ENCODE measurements at regions not wholly inside any gene's neighbourhood (a gene's known extent, or its start where the extent isn't known, plus 50 kb on each side); places are given as distances from the start of the nearest gene placed in this dataset.

DNA sequence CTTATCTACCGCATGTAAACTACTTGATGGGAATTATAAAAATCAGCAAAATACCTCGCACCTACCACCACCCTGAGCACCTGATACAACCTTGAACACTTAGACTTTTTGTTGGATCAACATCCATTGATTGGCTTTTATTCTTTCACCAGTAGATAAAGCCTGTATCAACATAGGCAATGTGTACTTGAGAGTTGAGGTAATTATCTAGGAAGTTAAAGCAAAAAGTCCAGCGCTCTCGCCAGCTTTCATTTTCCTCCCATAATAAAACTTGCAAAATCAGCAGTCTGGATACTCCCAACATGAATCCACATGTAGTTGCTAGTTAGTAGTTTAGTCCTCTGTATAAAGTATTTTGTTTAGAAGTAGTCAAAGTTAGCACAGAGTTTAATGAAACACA is 132.0 kb upstream of the PRDM1 start:
- DNase-seq = no peak

- DNase-seq = no peak
These were observed 133.1 kb upstream of the PRDM1 start for GRCh38 chr6:105952772-105953690.

- DNase-seq = no peak
These were observed 133.8 kb upstream of the PRDM1 start for GRCh38 chr6:105952326-105952725.

GRCh38 chr6:105951322-105951721 is 134.8 kb upstream of the PRDM1 start:
- no peak for DNase-seq

DNA sequence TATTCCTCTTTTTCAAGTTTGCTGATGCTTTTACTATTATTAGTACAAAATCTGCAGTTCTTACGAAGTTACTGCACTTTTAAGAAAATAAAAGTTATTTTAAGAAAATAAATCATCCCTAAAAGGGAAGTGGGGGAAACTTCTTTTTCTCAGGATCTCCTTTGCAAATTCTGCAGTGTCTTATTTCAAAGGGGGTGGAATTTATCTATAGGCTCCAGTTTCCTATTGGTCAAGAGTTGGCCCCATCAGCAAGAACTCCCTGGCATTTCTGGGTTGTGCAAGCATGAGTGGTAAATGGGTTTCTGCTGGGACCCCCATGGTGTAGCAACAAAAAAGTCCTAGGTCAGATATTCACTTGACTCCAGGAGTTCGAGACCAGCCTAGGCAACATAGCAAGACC is 136.3 kb upstream of the PRDM1 start:
- no peak for DNase-seq

DNA sequence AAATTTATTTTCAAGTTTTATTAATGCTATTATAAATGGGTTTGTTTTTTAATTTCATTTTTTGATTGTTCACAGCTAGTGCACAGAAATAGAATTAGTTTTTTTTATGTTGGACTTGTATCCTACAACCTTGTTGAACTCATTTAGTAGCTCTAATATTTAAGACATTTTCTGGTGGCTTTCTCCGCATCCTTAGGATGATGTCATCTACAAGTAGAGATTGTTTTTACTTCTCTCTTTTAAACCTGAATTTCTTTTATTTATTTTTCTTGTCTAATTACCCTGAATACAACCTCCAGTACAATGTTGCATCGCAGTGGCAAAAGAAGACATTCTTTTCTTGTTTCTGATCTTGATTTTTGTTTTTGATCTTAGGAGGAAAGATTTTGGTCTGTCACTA is 142.6 kb upstream of the PRDM1 start:
- no peak for DNase-seq

DNA sequence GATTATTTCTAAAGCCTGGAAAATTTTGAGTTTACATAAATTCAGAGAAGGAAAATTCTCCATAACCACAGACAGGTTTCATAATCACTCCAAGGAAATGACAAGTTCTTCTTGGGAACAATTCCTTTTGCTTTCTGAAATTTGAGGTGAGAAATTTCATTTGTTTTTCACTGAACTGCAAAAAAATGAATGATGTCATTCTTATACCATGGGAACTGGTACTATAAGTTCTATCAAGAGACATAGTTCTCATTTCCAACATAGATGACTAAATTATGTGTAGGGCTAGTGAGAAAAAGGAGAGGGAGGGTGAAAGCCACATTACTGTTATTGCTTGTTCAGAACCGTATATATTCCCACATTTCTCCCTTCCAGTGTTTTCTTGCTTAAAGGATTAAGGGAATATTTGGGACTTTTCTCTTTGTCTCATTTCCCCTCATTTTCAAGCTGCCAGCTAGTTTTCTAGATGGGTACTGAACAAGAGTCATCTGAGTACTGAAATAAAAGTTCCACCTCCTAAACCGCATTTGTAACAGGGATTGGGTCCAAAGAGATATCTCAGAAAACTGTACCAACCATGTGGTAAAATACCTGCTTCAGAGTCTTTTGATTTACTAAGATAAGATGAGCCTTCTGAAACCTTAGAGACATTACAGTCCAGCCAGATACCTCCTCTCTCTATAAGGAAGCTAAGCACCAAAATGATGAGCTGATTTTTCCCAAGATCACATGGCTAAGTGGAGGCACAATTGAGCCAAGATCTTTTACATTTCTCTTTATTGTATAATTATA is 144.3 kb upstream of the PRDM1 start:
- DNase-seq = no peak

GRCh38 chr6:105940990-105941389 is 145.1 kb upstream of the PRDM1 start:
- DNase-seq = no peak

DNA sequence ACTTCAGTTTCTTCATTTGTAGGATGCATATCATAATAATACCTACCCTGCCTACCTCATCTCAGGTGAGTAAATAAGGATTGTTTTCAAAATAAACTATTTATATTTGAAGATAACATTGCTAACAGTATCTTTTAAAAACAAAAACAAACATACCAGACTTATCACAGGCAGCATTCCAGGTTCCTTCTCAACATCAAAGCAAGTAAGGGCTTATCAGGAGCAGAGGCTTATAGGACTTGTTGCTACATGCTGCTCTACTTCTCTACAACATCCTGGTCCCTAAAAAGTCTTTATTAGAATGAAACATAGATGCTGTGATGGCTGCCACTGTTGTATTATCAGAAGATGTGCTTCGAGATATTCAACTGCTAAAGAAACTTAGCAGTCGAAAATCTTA is 149.2 kb upstream of the PRDM1 start:
- no peak for DNase-seq

DNA sequence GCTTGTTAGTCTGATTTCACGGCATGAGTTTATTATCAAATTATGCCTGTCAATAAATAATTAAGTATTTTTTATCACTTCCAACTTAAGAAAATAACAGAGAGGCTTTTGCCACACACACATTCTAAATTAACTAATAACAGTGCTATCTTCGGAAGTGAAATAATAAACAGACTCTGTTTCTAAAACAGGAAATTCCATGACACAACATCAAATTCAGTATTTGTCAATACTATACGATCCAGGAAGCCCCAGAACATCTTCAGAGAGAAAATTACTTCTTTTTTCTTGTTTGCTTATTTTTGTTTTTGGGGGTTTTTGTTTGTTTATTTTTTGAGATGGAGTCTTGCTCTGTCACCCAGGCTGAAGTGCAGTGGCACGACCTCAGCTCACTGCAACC is 150.7 kb upstream of the PRDM1 start:
- DNase-seq = no peak

DNA sequence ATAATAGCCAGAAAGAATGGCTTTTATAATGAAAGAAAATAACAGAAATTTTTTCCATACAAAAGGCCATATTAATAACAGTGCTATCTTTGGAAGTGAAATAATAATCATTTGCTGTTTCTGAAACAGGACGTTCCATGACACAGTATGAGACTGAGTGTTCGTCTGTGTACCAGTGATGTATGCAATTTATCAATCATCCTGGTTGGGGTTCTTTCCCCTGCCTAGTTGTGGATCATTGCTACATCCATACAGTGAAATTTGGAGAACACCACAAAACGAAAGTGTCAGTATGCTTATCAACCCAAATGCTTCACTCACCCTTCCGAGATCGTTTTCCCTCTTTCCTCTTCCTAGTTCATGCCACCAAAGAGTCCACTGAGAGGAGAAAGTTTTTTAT is 151.4 kb upstream of the PRDM1 start:
- DNase-seq = no peak

GRCh38 chr6:105932440-105932839 is 153.7 kb upstream of the PRDM1 start:
- DNase-seq = no peak

DNA sequence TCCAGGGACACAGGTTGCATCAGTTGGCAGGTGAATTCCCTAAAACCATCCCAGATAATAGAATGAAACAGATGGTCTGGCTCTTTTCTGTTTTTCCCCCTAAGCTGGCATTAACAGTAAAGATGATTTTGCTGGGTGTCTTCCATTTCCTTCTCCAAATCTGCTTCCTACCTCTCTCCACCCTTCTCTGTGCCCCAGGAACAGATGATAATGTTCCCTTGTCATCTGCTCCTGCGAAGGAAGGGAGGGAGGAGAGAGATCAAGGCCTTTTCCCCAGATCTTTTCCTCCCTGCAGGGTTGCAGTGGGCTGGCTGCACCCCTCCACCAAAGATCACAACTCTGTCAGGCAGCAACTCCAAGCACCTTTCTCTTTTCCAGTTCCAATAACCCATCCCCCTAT is 156.5 kb upstream of the PRDM1 start:
- DNase-seq = no peak

- DNase-seq = no peak
These were observed 159.8 kb upstream of the PRDM1 start for GRCh38 chr6:105926318-105926717.

GRCh38 chr6:105925706-105926105 is 160.4 kb upstream of the PRDM1 start:
- DNase-seq = no peak

- no peak for DNase-seq
These were observed 164.4 kb upstream of the PRDM1 start for GRCh38 chr6:105921781-105922180.

GRCh38 chr6:105920071-105920470 is 166.1 kb upstream of the PRDM1 start:
- DNase-seq = no peak

GRCh38 chr6:105917038-105917695 is 169.0 kb upstream of the PRDM1 start:
- DNase-seq = no peak

GRCh38 chr6:105911106-105911629 is 175.0 kb upstream of the PRDM1 start:
- DNase-seq = no peak

GRCh38 chr6:105909106-105909505 is 177.0 kb upstream of the PRDM1 start:
- no peak for DNase-seq

DNA sequence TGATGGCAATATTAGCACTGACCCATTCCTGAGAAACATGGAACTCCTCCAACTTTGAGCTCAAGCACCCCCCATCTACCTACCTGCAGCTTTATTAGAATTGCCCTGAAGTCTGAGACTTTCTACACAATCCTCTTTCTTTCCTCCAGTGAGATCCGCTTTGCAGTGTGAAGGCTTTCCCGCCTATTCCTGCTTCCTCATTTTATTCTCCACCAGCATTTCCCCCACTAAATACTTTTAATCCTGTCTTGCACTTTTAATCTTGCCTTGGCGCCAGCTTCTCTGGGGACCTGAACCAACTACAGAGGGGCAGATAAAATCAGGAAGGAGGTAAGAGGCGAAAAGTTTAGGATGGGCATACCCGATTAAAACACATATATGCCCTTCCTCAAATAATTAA is 178.1 kb upstream of the PRDM1 start:
- DNase-seq = no peak

- DNase-seq = no peak
These were observed 178.8 kb upstream of the PRDM1 start for GRCh38 chr6:105907301-105907700.

- no peak for DNase-seq
These were observed 183.6 kb upstream of the PRDM1 start for GRCh38 chr6:105902401-105903031.
